ENCODE measurements at regions not wholly inside any gene's neighbourhood (a gene's known extent, or its start where the extent isn't known, plus 50 kb on each side); places are given as distances from the start of the nearest gene placed in this dataset.
"Not testable (repeated sequence)": the region's sequence is repeated elsewhere in the genome, so short reads cannot be mapped to it uniquely, and the experiment has no call there.

GRCh38 chr21:17196623-17197022 is 316.2 kb upstream of the CXADR start:
- H3K4me3 ChIP-seq = no peak overlapping the region
- TF ChIP-seq CTCF (IDR thresholded peaks at IDR 0.05) = no peak
- DNase-seq = no peak
- H3K4me1 ChIP-seq (ENCODE audit: low read depth) = no peaks in the 10 kb centered on the region
- intact Hi-C loops (cut with DNase I, micrococcal nuclease) = no loop called here
- ATAC-seq = no peak
- no peaks in the 10 kb centered on the region for H3K9me3 ChIP-seq
- H3K36me3 ChIP-seq (ENCODE audit: low read depth) = no peaks in the 10 kb centered on the region

GRCh38 chr21:17197996-17198395 is 314.8 kb upstream of the CXADR start:
- ATAC-seq (no peak), DNase-seq (no peak)
- no peak for TF ChIP-seq CTCF (IDR thresholded peaks at IDR 0.05)
- no peaks in the 10 kb centered on the region for H3K9me3 ChIP-seq
- intact Hi-C loops (cut with DNase I, micrococcal nuclease) = no loop called here
- no peaks in the 10 kb centered on the region for H3K4me1 ChIP-seq (ENCODE audit: low read depth)
- H3K36me3 ChIP-seq (ENCODE audit: low read depth) = no peaks in the 10 kb centered on the region
- no peak overlapping the region for H3K4me3 ChIP-seq

- ATAC-seq = no peak
- TF ChIP-seq CTCF (IDR thresholded peaks at IDR 0.05) = no peak
- Histone ChIP-seq H3K36me3 (ENCODE audit: low read depth) (no peaks in the 10 kb centered on the region), H3K4me3 (no peak overlapping the region), H3K9me3 (no peaks in the 10 kb centered on the region), H3K4me1 (ENCODE audit: low read depth) (no peaks in the 10 kb centered on the region)
- intact Hi-C loops (cut with DNase I, micrococcal nuclease) = no loop called here
- no peak for DNase-seq
These were observed 312.6 kb upstream of the CXADR start for GRCh38 chr21:17200250-17200649.

GRCh38 chr21:17201741-17202260 is 311.0 kb upstream of the CXADR start:
- intact Hi-C loops (cut with DNase I, micrococcal nuclease) = no loop called here
- DNase-seq = no peak

GRCh38 chr21:17214801-17215200 is 298.0 kb upstream of the CXADR start:
- DNase-seq (no peak), ATAC-seq (no peak)
- intact Hi-C loops (cut with DNase I, micrococcal nuclease) = no loop called here
- TF ChIP-seq CTCF (IDR thresholded peaks at IDR 0.05) = no peak
- Histone ChIP-seq H3K9me3 (no peaks in the 10 kb centered on the region), H3K4me3 (no peak overlapping the region), H3K4me1 (ENCODE audit: low read depth) (no peaks in the 10 kb centered on the region), H3K36me3 (ENCODE audit: low read depth) (no peaks in the 10 kb centered on the region)

More at GRCh38 chr21:17201741-17202260, 311.0 kb upstream of the CXADR start:
- no peak for TF ChIP-seq CTCF (IDR thresholded peaks at IDR 0.05)
- no peak overlapping the region for H3K4me3 ChIP-seq
- ATAC-seq = no peak
- H3K4me1 ChIP-seq (ENCODE audit: low read depth) = no peaks in the 10 kb centered on the region
- no peaks in the 10 kb centered on the region for H3K36me3 ChIP-seq (ENCODE audit: low read depth)
- H3K9me3 ChIP-seq = no peaks in the 10 kb centered on the region

- intact Hi-C loops (cut with DNase I, micrococcal nuclease); ATAC-seq; H3K36me3 ChIP-seq (ENCODE audit: low read depth): not testable (repeated sequence)
These were observed 293.8 kb upstream of the CXADR start for GRCh38 chr21:17219050-17219449.

More at GRCh38 chr21:17219050-17219449, 293.8 kb upstream of the CXADR start:
- not testable (repeated sequence) for DNase-seq; H3K9me3 ChIP-seq; H3K4me3 ChIP-seq; H3K4me1 ChIP-seq (ENCODE audit: low read depth)

All from mucosa of descending colon (tissue), 3 donors.